GM23338 (cell line): ENCODE measurements at regions not wholly inside any gene's neighbourhood (a gene's known extent, or its start where the extent isn't known, plus 50 kb on each side); places are given as distances from the start of the nearest gene placed in this dataset.

Source experiments
- CTCF ChIP-seq, 2 experiments: fragments of 200-600 bp in 1 of 2; sonication (generic) in 1 of 2; conservative IDR thresholded peaks; 2 replicates each; pipeline versions ENCODE4 v1.5.1 to v1.6.1; 2016 to 2017; ENCODE audit warnings: antibody characterized with exemption in 2 of 2, low read depth in 2 of 2, mild to moderate bottlenecking in 2 of 2, moderate library complexity in 1 of 2
- ZNF331 ChIP-seq: fragments of 250-450 bp; sonication (Bioruptor Pico); IDR thresholded peaks from 2 replicates; pipeline ENCODE4 v1.5.0; 2020; ENCODE audit warnings: low read depth, mild to moderate bottlenecking, moderate library complexity

- TF ChIP-seq CTCF (conservative IDR thresholded peaks at IDR 0.05; ENCODE audit: low read depth in 2 of 2): no peak
- no peak for TF ChIP-seq ZNF331 (CRISPR knock-in tag)
These were observed 888.8 kb downstream of the LRRTM4 start for GRCh38 chr2:76633276-76633921.
